Tongue (tissue), 1 donor: ENCODE measurements at regions not wholly inside any gene's neighbourhood (a gene's known extent, or its start where the extent isn't known, plus 50 kb on each side); places are given as distances from the start of the nearest gene placed in this dataset.
A peak's percentile ranks its signal among the peaks of the same experiment; 100 is the strongest.

ENCODE experiments used
- DNase-seq: peaks from one replicate; pipeline ENCODE4 v3.0.0-alpha.2; 2015

DNA sequence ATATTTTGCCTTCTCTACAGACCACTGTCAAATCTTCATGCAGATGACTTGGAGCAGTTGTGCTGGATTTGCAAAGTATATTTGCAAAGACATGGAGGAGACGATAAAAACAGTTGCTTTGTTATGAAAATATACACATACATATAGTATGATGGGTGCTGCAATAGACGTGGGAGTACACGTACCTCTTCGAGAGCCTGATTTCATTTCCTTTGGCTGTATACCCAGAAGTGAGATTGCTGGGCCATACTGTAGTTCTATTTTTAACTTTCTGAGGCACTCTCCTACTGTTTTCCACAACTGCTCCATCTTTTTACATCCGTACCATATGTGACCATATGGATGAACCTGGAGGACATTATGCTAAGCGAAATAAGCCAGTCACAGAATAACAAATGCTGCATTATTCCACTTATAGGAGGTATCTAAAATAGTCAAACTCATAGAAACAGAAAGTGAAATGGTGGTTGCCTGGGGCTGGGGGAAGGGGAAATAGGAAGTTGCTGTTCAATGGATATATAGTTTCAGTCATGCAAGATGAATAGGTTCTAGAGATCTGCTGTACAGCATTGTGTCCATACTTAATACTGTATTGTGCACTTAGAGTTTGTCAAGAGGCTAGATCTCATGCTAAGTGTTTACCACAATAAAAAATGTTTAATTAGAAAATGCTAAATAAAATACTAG is 223.8 kb downstream of the HAO1 start:
- no peak for DNase-seq

DNA sequence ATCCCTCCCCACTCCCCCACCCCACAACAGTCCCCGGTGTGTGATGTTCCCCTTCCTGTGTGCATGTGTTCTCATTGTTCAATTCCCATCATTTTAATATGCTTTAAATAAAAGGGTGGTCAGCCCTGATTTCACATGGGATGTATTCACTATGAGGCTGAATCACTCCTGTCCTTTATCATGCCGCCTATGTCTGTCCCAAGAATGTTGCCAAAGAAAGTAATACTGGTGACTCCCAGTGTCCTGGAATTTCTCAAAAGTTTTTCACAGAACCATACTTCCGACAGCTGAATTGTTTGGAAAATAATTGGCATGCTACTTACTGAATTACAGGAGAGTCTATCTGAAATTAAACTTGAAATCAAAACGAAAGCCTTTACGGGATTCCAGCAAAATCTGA is 217.7 kb downstream of the HAO1 start:
- no peak for DNase-seq

DNA sequence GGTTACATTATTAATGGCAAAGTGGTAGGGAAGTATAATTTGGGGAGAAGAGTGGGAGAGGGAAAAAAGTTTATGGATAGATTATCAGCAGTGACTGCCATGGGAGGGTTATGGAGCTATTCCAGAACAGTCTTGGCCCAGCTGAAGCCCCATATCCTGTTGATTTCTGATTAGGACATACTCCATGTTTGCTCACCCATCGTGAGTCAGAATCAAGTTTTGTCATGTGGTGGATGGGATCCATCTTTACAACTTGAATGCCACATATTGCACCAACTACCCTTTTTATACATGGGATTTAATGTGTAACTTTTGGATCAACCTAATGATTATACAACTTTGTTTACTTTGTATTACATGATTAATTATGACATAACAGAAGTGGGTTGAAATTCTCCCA is 217.0 kb downstream of the HAO1 start:
- DNase-seq = no peak

DNA sequence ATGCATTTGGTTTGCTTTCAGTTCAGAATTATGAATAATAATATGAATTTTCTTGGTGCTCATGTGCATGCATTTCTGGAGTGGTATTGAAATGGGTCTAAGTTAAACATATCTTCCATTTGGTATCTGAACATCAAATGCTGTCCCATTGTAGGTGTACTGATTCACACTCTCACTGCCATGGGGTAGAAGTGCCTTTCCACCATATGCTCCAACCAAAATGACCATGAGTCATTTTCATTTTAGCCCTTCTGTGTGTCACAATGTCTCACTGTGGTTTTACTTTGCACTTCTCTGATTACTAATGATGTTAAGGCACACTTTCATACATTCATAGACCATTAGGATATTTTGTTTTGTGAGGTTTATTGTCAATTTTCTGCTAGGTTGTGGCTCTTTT is 211.9 kb downstream of the HAO1 start:
- DNase-seq = no peak

DNA sequence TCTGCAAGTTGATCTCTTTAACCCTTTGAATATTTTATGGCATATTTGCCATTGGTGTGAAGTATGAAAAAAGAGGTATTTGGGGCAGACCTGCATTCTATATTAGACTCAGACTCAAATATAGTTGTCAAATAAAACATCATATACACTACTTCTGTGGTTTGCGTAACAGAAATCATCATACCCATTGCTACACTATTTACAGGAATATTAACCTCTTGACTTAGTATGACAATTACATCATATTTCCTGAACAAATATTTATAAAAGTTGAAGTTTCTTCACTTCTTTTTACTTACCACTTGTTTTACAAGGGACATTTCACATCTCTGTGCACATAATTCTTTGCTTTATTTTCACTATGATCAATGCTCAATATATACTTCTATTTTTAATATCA is 206.0 kb downstream of the HAO1 start:
- no peak for DNase-seq

DNA sequence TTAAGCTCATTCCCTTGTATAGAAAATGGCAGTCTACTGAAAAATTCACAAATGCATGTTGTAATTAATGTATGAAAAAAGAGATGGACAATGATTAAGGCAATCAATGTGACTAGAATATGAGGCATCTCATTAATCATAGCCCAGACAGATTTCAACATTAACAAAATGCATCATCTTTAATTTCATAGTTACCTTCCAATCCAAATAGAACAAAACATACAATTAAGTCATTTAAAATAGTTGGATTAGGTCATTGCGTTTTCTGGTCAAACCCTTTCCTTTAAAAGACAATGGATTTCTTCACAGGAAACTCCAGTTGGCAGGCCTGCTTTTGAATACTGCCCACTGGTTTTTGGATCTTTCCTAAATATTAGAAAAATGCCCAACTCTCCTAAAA is 203.9 kb downstream of the HAO1 start:
- DNase-seq = no peak

DNA sequence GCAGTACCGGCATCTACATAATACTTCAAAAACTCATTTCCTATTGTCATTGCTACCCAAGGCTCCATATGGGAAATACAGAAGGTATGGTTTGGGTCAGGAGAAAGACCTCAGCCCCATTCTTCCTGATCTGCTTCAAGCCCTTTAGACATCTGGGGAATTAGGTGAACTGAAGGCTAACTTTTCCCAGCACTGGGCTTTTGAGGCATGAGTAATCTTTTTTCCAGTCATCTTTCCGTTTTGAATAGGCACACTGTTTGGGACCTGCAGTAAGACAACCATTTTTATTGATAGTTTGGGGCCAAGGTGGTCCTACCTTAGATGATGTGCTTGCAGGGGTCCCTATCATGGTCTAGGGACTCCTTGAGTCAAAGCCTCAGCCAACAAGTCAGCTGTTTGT is 198.4 kb downstream of the HAO1 start:
- DNase-seq = no peak

DNA sequence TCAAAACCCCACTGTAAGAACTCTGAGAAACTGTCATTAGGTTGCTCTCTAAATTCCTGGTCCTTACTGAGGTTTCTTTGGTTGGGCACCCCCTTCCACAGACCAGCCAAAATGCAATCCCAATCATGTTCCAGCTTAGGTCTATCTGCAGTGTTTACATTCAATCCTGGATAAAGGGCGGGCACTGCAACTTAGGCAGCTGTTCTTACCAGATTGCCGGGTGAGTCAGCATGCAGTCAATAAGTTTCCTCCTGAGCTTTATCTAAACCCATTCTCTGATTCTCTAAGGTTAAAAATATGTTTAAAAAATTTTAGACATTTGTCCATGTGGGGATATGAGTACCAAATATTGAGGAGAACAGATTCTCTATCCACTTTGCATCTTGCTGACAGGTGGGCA is 197.8 kb downstream of the HAO1 start:
- no peak for DNase-seq

DNA sequence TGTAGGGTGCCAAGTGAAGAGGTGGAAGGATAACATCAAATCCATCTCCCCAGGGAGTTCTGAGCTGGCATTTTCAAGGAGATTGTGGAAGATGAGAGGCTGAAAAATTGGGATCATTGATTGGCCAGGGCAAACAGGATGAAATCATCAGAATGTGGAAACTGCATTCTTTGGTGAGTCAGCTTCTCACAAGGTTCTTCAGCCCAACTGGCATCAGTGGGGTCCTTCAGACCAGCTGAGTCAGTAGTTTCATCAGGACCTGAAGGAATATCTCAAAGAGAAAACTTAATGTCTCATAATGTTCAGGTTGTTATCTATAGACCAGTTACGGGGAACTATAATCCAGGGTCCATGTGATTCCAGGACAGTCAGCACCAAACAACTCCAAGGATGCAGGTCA is 195.8 kb downstream of the HAO1 start:
- DNase-seq = no peak

DNA sequence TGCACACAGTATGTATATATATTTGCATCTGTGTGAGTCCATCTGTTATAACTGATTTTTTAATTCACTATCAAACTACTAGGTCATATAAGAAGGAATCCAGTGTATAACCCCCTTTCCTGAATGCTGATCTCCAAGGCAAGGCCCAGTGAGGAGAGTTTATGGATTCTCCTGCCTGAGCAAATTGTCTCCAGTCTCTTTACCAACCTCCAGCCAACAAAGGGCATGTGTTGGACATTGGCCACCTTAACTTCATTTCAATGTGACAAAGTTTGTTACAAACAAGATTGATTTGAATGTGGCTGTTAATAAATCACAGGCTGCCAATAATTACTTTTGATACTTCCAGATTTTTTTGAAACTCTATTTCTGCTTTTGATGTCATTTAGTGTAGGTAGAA is 191.6 kb downstream of the HAO1 start:
- DNase-seq = no peak

DNA sequence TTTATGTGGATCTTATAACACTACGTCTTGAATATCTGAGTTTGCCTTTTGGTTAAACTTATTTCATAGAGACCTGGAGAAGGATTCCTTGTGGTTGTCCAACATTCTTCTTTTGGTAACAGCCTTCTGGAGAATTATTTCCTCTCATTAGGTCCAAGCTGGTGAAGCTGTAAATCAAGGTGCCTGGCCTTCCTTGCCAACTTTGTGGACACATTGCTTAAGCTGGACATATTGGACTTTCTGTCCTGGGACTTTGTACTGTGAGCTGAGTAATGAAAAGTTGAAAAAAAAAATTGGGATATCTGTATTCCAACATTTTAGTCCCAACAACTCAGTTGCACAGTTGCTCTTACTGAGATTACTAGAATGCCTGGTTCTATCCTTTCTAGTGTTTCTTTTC is 186.2 kb downstream of the HAO1 start:
- DNase-seq = no peak

DNA sequence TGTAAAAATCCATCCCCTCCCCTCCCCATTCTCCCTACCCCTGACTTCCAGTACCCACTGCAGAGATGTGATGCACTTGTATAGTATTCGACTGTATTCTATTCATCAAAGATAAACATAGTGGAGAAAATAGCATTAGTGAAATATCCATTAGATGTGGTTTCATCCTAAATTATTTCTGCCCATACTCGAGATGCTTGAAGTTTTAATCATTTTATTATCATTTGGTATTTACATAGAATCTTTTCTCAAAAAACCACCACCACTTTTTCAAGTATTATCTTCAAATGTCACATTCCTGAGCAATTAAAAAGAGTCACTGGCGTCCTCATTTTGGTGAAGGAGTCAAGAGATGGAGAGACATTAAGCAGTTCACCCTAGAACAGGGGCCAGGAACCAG is 181.9 kb downstream of the HAO1 start:
- DNase-seq = no peak

DNA sequence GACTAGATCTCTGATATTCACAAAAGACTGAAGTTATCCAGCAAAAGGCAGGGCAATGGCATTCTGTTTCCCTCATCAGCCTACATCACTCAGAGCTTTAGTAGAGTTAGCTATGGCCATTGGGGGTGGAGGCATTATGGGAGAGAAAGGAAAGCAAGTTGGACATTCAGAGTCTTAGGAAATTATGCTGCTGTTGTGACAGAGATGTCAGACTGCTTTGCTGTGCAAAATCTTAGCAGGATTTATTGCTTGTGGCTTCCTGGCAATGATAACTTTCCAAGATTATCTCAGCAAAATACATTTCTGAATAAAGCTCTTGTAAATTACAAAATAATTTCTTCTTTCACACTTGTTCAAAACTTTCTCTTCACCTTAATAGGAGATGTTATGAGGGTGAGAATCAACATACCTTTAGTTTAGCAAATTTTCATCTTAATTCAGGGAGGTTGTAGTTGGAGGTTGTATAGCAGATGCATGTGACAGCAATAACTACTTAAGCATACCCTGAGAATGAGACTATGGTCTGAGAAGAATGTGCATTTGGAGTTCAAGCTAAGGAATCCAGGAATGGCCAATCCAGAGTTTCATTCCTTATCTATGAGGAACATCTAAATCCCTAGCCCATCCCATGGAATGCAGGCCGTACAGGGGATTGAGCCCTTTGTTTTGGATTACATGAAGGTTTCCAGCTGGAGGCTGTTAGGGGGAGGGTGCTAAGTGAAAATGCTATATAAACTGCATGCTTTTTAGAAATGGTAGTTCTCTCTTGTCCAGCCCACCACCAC is 179.8 kb downstream of the HAO1 start:
- DNase-seq = no peak

DNA sequence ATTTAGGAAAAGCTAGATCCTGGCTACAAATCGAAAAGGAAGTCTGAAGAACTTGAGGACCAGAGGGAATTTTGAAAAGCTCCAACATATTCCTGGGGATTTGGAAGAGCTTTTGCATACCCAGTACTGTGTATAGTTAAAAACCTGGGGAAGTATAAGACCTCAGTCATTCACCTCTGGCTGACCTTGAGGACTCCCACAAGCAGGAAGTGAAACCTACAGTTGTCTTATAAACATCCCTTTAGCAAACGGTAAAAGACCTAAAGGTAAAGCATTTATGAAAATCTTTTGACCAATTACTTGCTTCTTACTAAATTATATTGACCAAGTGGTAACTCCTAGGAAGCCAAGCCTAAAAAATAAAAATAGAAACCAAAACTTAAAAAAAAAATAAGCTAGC is 175.0 kb downstream of the HAO1 start:
- DNase-seq = no peak

DNA sequence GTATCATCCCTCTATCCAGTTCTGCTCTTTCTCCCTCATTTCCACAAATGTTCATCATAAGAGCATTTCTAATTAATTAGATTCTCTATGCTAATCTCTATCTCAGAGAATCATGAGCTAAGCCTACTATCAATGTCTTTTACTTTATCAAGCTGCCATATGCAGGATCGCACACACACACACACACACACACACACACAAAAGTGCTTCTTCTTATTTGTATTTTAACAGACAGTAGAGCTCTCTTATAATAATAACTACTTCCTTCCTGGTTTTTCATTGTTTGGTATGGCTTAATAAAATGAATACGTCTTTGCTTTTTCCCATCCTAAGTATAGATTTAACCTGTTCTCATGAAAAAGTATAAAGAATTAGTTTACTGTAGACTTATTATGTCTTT is 170.2 kb downstream of the HAO1 start:
- no peak for DNase-seq

DNA sequence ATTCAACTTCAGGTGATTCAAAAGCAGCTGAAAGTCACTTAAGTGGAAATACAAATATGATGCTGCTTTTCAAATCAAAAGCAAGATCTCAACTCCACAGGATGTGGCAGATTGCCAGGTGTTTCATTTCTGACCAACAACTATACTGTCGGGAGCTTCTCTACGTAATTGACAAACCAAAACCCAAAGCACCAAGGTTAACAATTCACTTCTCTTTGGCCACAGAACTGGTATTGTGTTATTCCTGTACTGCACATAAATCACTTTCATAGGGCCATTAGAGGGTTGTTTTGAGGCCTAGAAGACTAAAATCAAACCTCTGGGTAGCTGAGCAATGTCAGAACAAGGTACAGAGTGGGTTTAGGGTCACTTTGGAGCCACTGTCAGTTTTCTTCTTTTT is 169.7 kb downstream of the HAO1 start:
- peak; percentile 3 for DNase-seq

DNA sequence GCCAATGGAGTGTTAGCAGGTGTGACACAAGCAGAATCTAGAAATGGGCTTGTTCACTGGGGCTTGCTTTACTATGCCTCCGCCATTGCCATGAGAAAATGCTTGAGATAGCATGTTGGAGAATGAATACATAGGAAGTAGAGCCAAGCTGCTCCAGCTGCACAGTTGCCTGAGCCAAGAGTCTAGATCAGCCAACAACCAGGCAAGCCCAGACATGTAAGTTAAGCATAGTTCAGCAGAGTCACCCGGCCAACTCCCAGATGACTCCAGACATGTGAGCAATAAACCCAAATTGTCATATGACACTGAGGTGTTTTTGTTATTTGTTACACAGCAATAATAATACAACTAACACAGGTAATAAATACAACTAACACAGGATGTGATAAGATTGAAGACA is 167.9 kb downstream of the HAO1 start:
- peak; percentile 21 for DNase-seq

DNA sequence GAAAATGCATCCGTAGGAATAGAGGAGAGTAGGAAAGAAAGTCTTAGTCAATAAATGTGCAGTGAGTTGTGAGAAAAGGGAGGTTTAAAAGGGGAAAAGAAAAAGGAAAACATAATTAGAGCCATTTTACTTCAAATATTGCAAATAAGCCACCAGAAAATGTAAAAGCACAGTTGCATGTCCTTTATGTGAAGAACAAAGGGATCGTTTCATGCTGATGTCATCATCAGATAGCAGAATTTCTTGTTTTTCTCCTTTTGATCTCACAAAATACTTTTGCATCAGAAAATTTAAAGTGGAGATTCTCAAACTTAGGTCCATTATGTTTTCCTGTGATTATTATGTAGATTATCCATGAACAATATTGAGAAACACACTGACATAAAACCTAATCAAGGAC is 166.7 kb downstream of the HAO1 start:
- no peak for DNase-seq

DNA sequence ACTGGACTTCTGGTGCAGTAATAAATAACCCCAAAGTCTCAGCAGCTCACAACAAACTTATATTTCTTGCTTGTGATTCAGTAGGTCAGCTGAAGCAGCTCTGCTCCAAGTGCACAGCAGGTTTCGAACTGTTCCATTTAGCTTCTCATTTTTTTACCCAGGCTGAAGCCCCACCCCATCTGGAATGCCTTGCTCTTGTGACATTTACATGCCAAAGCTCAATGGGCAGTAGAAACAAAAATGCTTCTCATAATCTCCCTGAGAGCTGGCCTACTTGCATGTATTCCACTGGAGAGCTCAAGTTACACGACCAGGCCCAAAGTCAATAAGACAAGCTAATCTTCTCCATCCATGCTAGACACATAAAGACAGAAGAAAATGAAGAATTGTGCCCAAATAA is 165.2 kb downstream of the HAO1 start:
- peak; percentile 38 for DNase-seq

DNA sequence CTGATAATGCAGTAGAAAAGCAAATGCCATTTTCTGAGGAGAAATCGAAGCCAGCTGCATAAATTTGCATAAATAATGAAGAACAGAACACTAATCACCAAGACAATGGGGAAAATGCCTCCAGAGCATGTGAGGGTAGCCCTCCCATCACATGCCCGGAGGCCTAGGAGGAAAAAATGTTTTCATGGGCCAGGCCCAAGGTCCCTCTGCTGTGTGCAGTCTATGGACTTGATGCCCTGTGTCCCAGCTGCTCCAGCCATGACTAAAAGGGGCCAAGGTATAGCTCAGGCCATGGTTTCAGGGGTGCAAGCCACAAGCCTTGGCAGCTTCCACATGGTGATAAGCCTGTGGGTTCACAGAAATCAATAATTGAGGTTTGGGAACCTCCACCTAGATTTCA is 164.1 kb downstream of the HAO1 start:
- DNase-seq = no peak

DNA sequence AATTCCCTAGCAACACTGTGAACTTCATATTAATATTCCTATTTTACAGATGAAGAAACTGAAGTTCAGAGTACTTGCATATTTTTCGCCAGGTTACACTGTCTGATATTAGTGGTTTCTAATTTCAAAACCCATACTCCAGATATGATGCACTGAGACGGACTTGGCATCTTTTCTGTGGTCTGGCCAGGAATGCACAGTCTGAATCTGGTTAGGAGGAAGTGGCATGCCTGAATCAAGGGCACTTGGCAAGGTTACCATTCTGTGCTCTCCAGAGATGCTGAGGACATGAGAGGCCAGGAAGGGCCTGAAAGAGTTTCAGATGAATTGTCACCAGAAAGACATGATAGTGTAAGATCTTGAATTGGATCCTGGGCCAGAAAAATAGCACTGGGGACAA is 150.1 kb downstream of the HAO1 start:
- no peak for DNase-seq

DNA sequence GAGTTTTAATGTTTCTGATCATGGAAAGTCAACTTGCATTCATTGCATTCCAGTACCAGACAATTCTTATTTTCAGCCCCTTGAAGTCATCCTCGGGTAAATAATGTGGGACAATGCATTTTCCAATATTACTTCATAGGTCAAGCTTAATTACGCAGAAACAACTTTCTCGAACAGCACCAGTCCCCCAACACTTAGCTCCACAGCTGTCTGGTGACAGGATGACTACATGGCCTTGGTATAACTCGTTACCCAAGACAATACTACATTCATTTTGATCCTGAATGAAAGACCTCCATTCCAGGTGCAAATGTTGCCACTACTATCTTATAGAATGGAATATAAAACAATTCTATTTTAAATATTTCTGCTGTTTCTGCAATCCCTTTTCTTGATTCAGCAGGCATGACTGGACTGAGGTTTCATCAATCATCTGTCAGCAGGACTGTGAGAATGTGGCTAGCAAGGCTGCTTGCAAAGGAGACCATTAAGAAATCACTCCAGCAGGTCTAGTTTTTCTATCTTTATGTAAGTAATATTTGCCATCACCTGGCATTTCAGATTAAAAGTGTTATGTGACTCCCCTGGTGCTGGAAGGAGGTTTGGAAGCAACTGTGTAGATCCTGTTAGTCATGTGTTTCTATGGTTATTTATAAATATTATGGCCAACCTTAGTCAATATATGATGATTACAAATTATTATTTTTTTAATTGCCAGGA is 147.9 kb downstream of the HAO1 start:
- DNase-seq = no peak

DNA sequence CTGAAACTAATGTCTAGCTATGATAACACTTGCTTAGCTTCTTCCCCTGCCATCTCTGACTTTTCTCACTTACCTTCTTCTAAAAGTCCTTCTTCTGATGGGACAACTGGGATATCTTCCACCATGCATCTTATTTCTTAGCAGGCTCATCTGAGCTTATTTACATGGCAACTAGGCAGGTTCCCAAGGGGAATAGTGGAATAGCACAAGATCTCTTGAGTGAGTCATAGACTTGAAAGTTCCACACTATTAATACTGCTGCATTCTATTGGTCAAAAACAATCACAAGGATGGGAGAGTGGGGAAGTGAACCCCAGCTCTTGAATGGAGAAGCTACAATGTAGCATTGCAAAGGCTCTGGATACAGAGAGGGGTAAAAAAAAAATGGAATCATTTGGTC is 142.1 kb downstream of the HAO1 start:
- no peak for DNase-seq

DNA sequence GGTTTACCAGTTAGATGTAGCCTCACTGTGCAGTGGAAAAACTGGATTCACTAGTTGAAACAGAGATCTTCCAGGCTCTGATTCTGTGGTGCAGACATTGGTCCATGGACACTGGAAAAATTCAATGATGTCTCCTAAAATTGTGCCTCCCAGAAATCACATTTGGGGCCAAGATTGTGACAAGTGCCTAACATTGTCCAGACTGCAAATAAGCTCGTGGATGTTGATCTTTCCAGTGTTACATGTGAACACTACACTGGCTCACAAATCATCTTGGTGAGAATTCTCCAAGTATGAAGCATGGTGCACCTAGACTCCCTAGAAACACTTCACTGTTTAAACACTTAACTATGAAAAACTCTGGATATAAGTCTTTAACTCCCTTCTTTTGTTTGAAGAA is 140.4 kb downstream of the HAO1 start:
- peak; percentile 55 for DNase-seq
